ENCODE measurements at regions not wholly inside any gene's neighbourhood (a gene's known extent, or its start where the extent isn't known, plus 50 kb on each side); places are given as distances from the start of the nearest gene placed in this dataset.
"Not testable (repeated sequence)": the region's sequence is repeated elsewhere in the genome, so short reads cannot be mapped to it uniquely, and the experiment has no call there.

GRCh38 chr2:95681589-95682081, 89.8 kb downstream of the TRIM43 start:
- not testable (repeated sequence) for TF ChIP-seq POLR2A (IDR thresholded peaks at IDR 0.05; ENCODE audit: low read length); GATA1 (IDR thresholded peaks at IDR 0.05; ENCODE audit: low read depth, low read length)

Measured in erythroblast (primary cell).